Activated T-cell treated with anti-CD3 and anti-CD28 coated beads for 4 hours (primary cell): ENCODE measurements at regions not wholly inside any gene's neighbourhood (a gene's known extent, or its start where the extent isn't known, plus 50 kb on each side); places are given as distances from the start of the nearest gene placed in this dataset.
"Not testable (repeated sequence)": the region's sequence is repeated elsewhere in the genome, so short reads cannot be mapped to it uniquely, and the experiment has no call there.

Experiments used
- DNase-seq: peaks from one replicate; pipeline ENCODE4 v3.0.0-alpha.2; 2020

DNA sequence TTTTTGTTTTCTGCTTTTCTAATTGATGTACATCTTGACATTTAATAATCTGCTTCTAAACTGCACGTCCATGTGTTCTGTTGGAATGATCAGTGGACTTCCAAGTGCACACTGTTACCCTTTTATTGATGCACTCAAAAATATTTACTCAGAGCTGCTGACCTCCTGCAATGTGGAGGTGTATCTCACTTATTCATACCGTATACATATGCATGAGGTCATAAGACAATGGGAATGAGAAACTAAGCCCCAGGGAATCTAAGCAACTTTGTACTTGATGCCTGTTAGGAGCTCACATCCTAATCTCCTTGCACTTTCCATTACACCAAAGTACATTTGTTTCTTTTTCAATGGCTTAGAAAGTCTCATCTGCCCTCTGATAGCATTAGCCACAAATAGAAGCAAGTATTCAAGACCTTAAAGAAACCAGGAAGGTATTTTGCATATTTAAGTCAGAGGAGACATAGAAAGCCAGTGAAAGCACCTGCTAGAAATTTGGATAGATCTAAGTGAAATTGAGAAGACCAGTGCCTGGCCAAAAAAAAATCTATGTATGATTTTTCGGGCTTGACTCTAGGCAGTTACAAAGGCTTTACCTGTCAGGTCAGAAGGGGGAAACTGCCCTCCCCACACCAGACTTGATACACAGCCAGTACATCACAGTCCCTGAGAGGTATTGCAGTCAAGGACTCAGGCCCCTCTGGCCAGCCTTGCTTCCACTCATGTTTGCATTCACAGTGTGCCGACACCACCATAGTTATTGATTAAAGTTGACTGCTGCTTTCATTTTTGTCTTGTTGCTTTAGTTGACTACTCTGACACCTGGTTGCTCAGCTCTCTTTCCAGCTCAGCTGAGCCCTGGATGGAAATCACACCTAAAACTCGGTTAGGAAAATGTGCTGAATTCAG lies 391.7 kb upstream of the CYRIA start:
- DNase-seq: no peak

DNA sequence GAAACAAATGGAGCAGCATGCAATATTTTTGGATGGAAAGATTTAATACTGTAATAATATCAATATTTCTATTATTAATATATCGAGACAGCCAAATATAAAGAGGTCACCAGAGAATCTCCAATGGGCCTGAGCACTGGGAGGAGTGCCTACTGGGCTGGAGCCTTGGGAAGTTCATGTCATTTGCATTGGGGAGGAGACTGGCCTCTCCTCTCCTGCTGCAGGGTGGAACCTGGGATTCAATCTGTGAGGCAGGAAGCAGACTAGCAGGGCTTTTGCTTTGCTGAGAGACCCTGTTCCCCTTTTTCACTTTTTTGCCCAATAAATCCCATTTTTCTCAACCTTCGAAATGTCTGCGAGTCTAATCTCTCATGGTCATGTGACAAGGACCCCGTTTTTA lies 390.6 kb upstream of the CYRIA start:
- no peak for DNase-seq

DNA sequence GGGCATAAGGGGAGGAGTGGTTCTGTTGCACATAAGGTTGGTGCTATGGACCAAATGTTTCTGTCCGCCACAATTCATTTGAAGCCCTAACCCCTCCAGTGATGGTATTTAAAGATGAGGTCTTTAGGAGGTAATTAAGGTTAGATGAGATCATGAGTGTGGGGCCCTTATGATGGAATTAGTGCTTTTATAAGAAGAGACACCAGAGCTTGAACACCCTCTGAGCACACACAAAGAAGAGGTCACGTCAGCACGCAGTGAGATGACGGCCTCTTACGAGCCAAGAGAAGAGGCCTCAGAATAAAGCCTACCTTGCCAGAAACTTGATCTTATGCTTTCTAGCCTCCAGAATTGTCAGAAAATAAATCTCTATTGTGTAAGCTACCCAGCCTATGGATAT lies 386.4 kb upstream of the CYRIA start:
- DNase-seq: no peak

DNA sequence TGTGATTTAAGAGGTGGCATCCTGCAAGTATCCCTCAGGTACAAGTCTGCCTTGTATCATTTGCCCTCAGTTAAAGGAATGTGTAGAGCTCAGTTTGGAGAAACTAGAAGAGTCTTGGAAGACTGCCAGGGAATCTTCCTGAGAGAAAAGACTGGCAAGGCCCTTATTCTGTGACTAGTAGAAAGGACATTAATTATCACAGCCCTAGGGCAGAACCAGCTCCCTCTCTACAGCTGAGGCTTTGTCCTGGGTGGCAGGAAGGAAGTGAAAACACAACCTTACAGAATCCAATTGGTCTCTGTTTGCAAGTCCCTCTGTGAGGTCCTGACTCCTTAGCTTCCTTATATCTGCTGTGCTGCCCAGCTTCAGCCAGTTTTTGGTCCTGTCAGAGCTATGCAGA lies 385.9 kb upstream of the CYRIA start:
- DNase-seq: no peak

DNA sequence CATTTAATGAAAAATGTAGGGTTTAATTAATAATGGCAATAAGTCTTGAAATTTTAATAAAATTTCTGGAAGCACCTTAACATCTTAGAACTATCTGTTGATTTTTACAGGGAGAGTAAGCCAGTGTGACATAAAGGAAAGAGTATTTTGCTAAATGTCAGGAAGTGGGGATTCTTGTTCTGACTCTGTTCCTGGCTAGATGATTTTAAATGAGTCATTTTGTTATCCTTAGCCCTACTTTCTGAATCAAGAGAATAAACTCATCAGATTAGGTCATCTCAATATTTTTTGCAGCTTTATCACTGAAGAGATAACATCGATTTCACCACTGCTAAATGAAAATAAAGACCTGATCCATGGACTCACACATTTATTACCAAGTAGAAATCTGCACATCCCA lies 377.5 kb upstream of the CYRIA start:
- no peak for DNase-seq

DNA sequence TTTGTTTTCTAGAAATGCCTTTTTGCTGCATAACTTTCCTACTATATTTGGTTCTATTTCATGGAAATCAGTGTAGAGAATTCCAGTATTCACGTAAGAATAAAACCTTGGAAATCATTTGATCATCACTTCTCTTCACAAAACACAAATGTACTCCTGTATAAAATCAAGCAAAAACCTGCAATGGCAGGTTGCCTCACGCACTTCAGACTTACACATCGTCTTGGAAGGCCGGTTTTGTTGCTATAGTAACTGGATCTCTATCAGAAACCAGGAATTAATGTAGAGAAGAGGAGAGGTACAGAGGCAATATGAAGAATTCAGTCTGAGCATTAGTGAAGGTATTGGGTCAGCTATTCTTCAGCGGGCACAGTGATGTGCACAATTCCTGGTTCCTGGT lies 370.7 kb upstream of the CYRIA start:
- no peak for DNase-seq

DNA sequence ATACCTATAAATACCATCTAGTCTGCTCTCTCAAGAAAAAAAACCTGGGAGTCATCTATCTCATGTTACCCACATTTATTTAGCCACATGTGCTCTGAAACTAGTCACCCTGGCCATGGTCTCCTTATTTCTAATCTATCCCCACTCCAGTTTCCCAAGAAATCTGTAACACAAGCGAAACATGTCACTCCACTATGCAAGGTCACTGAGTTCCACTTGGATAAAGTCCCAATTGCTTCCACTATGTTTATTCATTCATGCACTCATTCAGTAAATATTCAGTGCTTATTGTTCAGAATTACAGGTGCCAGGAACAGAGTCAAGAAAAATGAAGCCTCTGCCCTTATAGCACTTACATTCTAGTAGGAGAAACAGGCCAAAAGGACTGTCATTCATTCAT lies 369.4 kb upstream of the CYRIA start:
- DNase-seq: no peak

DNA sequence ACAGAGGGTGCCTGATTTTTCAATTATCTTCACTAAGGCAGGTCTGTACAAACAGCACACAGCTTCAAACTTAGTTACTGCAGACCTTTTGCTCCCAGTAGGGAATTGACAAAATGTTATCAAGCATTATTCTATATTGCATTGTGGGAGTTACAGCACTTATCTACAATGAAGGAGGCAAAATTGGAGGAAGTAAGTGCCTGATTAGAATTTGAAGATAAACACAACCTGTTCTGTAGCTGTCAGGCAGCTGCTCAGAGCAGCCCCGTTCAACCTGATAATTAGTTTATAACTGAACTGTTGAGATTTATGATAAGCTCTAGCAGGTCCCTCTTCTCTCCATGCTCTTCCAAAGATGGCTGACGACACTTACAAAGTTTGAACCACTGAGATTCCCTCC lies 364.4 kb upstream of the CYRIA start:
- DNase-seq: no peak

DNA sequence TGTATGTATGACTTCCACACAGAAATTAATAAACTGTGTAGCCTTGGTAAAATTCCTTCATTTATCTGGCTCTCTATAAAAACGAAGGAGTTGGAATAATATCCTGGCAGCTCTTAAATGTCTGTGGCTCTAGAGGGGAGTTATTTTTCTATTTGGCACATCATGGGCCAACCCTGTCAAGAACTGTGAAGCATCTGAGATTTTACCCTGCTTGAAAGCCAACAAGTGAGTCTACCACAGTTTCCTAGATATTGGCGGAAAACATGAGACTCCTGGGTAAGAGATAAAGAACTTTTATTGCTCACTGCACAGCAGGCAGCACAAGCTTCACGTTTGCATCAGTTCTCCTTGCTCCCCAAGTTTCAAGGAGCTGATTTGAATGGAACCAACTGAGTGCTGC lies 346.7 kb upstream of the CYRIA start:
- no peak for DNase-seq

DNA sequence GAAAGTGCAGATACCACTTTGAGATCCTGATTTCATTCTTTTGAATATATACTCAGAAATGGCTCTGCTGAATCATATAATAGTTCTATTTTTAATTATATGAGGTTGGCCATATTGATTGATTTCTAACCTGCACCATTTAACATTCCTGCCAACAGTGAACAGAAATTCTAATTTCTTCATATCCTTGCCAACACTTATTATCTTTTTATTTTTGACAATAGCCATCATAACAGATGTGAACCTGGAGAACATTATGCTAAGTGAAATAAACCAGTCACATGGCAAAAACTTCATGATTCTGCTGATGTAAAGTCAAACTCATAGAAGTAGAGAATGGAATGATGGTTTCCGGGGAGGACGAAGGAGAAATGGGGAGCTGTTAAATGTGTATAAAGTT lies 344.5 kb upstream of the CYRIA start:
- no peak for DNase-seq

DNA sequence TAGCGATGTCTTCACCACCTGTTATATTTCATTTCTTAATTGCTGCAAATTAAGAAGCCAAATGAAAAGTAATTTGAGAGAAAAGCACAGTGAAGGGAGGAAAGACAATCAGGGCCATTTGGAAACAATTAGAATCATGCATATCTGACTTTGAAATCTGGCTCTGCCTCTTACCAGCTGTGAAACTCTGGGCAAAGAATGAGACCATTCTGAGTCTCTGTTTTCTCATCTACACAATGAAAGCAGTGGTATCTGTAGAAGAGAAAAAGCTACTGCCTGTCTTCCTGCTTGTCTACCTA lies 334.5 kb upstream of the CYRIA start:
- no peak for DNase-seq

DNA sequence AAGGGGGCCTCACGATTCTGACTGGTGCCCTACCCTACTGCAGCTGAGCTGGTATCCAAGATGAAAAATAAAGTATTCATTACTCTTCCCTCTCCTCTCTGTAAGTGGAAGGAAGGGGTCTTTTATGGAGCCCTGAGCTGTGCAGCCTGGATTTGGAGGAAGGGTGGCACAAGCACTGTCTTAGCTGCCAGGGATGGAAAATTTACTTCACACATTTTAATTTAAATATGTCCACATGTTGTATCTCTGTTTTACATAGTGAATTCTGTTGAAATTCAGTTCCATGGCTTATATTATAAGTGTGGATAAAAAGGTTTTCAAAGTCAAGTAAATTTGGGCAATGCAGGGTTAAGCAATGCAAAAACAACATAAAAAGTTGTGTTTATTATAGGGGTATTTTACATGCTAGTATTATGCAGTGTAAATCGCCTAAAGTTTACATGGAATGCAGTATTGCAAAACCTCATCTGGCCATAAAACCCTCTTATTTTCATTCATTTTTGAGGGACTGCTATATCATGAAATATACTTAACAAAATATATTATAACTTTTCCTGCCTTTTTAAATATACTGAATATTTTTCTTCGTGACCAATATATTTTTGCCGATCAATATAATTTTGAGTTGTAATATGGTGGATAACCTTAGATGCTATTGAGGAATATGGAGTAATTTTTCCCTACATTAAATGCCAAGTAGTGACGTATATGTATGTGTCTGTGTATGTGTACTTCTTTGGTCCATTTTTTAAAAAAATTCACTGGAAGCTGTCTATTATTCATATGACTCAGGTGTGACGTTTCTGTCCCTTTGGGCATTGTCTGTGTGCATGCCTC lies 333.9 kb upstream of the CYRIA start:
- DNase-seq: no peak

DNA sequence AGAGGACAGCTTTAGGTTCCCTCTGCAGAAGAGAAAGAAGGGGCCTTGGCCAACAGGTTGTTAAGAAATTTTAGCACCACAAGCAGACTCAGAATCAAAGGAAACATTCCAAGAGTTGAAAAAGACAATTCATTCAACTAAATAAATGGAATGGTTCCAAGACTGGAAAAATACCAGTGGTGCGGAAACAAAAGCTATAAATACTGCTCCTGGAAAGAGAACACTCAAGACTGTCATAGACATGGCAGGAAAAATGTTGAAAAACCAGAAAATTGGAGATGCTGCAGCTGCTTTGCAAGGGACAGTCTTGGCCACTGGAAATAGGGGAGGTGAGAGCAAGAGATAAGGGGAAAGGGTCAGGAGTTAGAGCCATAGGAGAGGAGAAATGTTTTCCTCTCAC lies 312.7 kb upstream of the CYRIA start:
- DNase-seq: no peak

DNA sequence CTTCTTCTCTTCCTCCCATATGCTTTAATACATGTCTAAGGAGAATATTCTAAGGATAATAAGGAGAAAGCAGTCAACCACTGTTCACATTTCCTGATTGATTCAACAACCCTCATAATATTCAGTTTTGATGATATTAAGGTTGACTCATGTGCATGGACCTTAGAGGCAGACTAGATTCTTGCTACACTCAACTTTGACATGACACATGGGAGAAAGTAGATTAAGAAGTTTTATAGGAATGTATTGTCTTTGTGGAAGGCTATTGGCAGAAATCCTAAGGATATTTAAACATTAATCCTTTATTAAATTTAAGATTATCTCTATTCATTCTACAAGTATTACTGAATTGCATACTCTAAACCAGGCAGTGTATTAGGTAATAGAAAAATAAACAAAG lies 309.1 kb upstream of the CYRIA start:
- no peak for DNase-seq

DNA sequence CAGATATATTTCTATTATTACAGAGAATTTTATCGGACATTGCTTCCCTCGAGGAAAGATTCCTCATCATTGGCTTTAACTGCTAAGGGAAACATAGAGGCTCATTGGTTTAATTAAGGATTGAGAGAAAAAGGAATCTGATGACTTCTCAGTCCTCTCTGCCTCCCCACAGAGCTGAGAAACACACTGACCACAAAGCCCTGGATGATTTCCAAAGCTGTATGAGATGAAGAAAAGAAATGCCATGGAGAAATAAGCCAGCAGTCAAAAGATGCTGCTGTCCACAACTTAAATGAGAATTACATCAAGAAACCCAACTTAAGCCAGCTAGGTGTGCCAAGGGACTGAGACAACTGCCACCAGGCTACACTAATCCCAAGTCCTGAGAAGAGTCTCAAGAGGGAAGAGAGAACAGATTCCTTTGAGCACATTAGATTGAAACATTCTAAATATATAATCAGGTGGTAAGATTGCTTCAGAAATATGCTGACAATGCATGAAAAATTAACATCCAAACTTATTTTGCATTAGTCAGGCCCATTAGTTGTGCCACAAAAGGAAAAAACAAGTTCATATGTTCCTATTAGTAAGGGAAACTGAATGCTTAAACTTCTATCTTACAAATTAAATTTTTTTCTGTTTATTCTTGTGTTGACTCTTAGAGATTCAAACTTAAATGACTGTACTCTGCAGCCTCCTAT lies 308.1 kb upstream of the CYRIA start:
- DNase-seq: no peak

DNA sequence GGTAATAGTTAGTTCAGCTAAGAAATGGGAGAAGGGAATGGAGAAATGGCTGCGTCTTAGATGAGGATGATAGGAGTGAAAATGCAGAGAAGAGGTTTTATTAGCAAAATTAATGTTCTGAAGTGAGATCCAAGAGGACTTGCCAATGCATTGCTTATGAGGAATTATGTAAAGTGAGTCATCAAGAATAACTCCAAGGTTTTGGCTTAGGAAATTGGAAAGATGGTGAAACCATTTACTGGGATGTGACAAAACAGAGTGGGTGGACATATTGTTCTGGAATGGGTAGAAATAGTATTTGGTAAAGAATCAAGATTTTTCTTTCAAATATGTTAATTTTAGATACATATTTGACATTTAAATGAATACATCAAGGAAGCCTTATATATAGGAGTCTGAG lies 306.6 kb upstream of the CYRIA start:
- no peak for DNase-seq

DNA sequence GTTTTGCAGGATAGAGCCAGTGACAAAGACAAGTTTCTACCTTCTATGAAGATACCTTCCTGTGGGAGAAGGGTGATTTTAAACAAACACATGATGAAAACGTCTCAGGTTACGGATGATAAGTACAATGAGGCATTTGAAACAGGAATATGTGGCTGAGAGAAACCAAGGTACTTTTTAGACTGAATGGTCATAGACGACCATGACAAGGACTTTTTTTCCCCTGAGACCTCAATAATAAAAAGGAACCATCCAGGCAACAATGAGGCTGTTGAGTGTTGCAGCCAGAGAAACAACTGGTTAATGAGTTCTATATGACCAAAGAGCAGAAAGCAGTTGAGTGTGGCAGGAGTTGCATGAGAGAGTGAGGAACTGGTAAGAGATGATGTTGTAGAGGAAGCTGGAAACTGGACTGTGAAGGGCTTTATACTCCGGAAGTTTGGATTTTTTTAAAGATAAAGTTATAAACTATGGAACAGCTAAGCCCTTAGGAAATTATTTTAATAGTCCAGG lies 306.1 kb upstream of the CYRIA start:
- DNase-seq: no peak

DNA sequence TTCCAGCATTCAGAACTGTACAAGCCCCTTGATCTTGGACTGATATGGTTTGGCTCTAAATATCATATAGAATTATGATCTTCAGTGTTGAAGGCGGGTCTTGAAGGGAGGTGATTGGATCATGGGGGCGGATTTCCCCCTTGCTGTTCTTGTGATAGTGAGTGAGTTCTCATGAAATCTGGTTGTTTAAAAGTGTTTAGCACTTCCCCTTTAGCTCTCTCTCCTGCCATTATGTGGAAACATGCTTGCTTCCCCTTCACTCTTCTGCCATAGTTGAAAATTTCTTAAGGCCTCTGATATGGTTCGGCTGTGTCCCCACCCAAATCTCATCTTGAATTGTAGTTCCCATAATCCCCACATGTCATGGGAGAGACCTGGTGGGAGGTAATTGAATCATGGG lies 305.3 kb upstream of the CYRIA start:
- DNase-seq: not testable (repeated sequence)

DNA sequence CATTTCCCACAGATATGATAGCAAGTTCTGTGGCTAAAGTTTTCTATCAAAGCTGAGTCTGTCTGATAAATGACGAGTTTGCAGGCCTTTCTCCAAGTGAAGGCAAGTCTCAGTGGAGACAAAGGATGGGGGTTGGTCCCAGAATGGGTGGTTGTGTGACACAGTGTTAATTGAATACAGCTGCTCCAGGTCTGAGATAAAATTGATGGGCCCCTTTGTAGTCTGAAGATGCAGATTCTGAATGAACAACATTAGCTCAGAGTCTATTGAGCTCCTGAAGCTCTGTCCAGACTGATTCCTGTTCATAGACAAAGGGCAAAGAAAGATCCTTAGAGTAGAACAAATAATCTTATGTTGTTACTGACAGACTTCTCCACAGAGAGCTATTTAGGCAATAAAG lies 296.9 kb upstream of the CYRIA start:
- no peak for DNase-seq

DNA sequence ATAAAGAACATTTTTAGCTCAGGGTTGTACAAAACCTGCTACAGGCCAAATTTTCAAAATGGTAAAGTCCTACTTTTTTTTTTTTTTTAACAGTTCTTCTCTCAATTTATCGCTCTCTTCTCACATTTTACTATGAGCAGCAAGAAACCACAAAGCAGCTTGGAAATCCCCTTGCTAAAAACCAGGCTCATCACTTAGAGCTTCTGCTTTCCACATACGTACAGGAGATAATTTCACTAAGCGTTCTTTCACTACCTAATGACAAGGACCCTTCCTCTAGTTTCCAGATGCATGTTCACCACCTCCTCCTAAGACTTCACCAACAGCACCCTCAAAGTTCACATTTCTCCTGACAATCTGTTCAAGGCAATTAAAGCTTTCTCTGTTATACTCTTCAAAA lies 294.9 kb upstream of the CYRIA start:
- DNase-seq: no peak

DNA sequence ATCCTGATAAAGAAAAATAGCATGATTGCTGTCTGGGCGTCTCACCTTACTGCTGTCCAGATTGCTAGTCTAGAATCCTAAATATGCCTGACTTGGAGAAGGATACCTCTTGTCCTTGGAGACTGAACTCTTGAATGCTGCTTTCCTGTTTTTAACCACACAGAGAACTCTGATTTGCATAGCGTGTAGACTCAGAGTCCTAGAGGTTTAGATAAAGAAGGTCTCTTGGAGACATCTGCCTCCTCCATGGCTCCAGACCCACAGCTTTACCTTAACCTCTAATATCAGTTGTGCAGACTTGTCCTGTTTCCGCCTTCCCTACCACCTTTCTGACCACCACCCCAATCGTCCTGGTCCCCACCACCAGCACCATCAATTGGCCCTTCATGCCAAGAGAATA lies 292.6 kb upstream of the CYRIA start:
- no peak for DNase-seq

DNA sequence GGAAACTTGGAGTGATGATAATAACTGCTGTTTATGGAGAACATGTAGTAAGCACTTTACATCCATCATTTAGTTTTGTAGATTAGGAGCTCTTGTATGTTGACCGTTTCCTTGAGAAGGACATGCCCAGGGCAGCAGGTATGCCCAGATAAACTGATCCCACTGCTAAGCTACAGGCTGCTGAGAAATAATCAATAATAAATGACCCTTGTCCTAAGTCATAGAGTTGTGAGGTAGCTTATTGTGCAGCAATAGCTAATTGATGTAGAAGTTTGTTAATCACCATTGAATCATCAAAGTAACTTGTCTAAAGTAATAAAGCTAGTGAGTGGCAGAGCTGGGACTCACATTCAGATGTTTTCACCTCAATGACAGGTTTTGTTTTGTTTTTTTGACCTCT lies 287.2 kb upstream of the CYRIA start:
- DNase-seq: no peak

DNA sequence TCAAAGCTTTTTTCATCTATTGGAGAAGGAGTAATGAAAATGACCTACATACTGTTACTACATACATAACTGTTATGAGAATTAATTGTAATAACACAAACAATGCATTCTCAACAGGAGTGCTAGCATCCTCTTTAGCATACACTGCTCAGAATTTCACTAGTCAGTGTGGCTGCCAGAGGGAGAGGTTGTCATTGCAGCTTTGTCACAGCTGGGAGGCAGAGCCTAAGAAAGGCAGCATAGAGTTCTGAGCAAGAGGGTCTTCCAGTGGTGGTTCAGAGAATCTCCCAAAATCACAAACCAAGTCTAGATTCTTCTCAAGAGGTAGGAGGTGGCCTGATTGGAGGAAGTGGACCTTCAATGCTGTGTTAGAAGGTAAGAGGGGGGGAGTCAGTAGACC lies 286.7 kb upstream of the CYRIA start:
- DNase-seq: no peak

DNA sequence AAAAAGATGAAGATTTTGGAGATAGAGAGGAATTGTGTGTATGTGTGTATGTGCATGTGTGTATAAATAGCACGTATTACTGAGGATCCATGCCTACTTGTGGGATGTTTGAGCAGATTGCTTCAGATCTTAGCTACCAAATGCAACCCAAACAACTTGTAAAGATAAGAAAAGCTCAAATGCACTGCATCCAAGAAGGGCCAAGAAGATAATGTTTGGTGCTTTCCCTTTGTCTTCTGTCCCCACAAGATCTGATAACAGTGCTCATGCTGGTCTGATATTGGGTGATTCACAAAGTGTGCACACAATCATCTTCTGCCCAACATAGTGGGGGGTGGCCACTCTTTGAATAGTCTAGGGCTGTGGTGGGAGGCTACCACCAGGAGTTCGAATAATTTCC lies 284.8 kb upstream of the CYRIA start:
- no peak for DNase-seq
